GM23338 (cell line): ENCODE measurements at regions not wholly inside any gene's neighbourhood (a gene's known extent, or its start where the extent isn't known, plus 50 kb on each side); places are given as distances from the start of the nearest gene placed in this dataset.

Experiments
- ATAC-seq: fragments of 200-7000 bp; cut with Tn5 transposase; 3 replicates; pipeline ENCODE4 v1.9.1; 2020
- DNase-seq: peaks from one replicate; pipeline ENCODE4 v3.0.0-alpha.2; 2015; ENCODE audit warnings: low spot score
- H2AFZ ChIP-seq: fragments of 200-600 bp; sonication (generic); 2 replicates; pipeline ENCODE4 v1.8.0; 2016; ENCODE audit warnings: antibody characterized with exemption, mild to moderate bottlenecking, moderate library complexity
- H3F3A ChIP-seq: fragments of 200-600 bp; sonication (generic); replicated peaks from 2 replicates; pipeline ENCODE4 v1.8.0; 2017; ENCODE audit warnings: antibody characterized with exemption, mixed run types, low read depth
- H3K27ac ChIP-seq: fragments of 200-600 bp; sonication (generic); 2 replicates; pipeline ENCODE4 v1.6.1; 2016; ENCODE audit warnings: low read depth
- H3K27me3 ChIP-seq: fragments of 200-600 bp; sonication (generic); 2 replicates; pipeline ENCODE4 v1.8.0; 2016; ENCODE audit warnings: mild to moderate bottlenecking, mixed run types, moderate library complexity; ENCODE audit not compliant: insufficient read depth
- H3K36me3 ChIP-seq: fragments of 200-600 bp; sonication (generic); 2 replicates; pipeline ENCODE4 v1.8.0; 2016; ENCODE audit warnings: mild to moderate bottlenecking; ENCODE audit not compliant: insufficient read depth
- H3K4me1 ChIP-seq: fragments of 200-600 bp; sonication (generic); 2 replicates; pipeline ENCODE4 v1.8.0; 2016; ENCODE audit warnings: mild to moderate bottlenecking, moderate library complexity; ENCODE audit not compliant: insufficient read depth
- H3K4me2 ChIP-seq: fragments of 200-600 bp; sonication (generic); 2 replicates; pipeline ENCODE4 v1.7.1; 2017; ENCODE audit warnings: mixed run types
- H3K4me3 ChIP-seq: fragments of 200-600 bp; sonication (generic); 2 replicates; pipeline ENCODE4 v1.6.1; 2016; ENCODE audit warnings: mixed run types
- H3K79me2 ChIP-seq: fragments of 200-600 bp; sonication (generic); replicated peaks from 2 replicates; pipeline ENCODE4 v1.8.0; 2017; ENCODE audit warnings: mild to moderate bottlenecking; ENCODE audit not compliant: insufficient read depth
- H3K9me2 ChIP-seq: fragments of 200-600 bp; sonication (generic); 2 replicates; pipeline ENCODE4 v1.8.0; 2017; ENCODE audit not compliant: insufficient read depth
- H4K20me1 ChIP-seq: fragments of 200-600 bp; sonication (generic); replicated peaks from 2 replicates; pipeline ENCODE4 v1.8.0; 2017; ENCODE audit warnings: mild to moderate bottlenecking; ENCODE audit not compliant: insufficient read depth
- H3K27ac Mint-ChIP-seq: 2 replicates; pipeline ENCODE4 v1.8.0; 2020; ENCODE audit warnings: inconsistent platforms, mild to moderate bottlenecking, moderate library complexity, mixed read lengths
- H3K27me3 Mint-ChIP-seq: 3 replicates; pipeline ENCODE4 v1.8.0; 2022; ENCODE audit warnings: low read depth, mild to moderate bottlenecking, moderate library complexity, mixed read lengths, inconsistent platforms; ENCODE audit not compliant: insufficient read depth, poor library complexity
- H3K36me3 Mint-ChIP-seq: 3 replicates; pipeline ENCODE4 v1.8.0; 2021; ENCODE audit warnings: low read depth, mild to moderate bottlenecking, inconsistent platforms, moderate library complexity, mixed read lengths
- H3K4me1 Mint-ChIP-seq: 3 replicates; pipeline ENCODE4 v1.8.0; 2020; ENCODE audit warnings: mild to moderate bottlenecking, inconsistent platforms, mixed read lengths
- H3K4me3 Mint-ChIP-seq: 3 replicates; pipeline ENCODE4 v1.8.0; 2021; ENCODE audit warnings: moderate library complexity, mild to moderate bottlenecking, inconsistent platforms, mixed read lengths
- H3K9me3 Mint-ChIP-seq: 3 replicates; pipeline ENCODE4 v1.8.0; 2020; ENCODE audit warnings: moderate library complexity, mild to moderate bottlenecking, inconsistent platforms, mixed read lengths
- CREB1 ChIP-seq: fragments of 250-450 bp; sonication (Bioruptor Pico); IDR thresholded peaks from 2 replicates; pipeline ENCODE4 v1.5.0; 2020; ENCODE audit warnings: low read depth, mild to moderate bottlenecking, moderate library complexity
- ETS1 ChIP-seq: IDR thresholded peaks from 2 replicates; pipeline ENCODE4 v1.6.1; 2016; ENCODE audit warnings: antibody characterized with exemption
- JUNB ChIP-seq: IDR thresholded peaks from one replicate; pipeline ENCODE4 v1.6.1; 2016; ENCODE audit warnings: antibody characterized with exemption; ENCODE audit not compliant: unreplicated experiment
- NANOG ChIP-seq: IDR thresholded peaks from 2 replicates; pipeline ENCODE4 v1.6.1; 2016; ENCODE audit warnings: antibody characterized with exemption, borderline replicate concordance
- STAT1 ChIP-seq: IDR thresholded peaks from one replicate; pipeline ENCODE4 v1.6.1; 2016; ENCODE audit warnings: antibody characterized with exemption; ENCODE audit not compliant: unreplicated experiment
- ZNF114 ChIP-seq: fragments of 250-450 bp; sonication (Bioruptor Pico); IDR thresholded peaks from 2 replicates; pipeline ENCODE4 v1.5.0; 2020; ENCODE audit warnings: mild to moderate bottlenecking, moderate library complexity
- ZNF462 ChIP-seq: fragments of 250-450 bp; sonication (Bioruptor Pico); IDR thresholded peaks from 2 replicates; pipeline ENCODE4 v1.5.0; 2020; ENCODE audit warnings: mild to moderate bottlenecking, moderate library complexity

- no peak for TF ChIP-seq ETS1
- TF ChIP-seq STAT1, result no peak
- no peak for TF ChIP-seq JUNB
These were observed 210.9 kb downstream of the DCDC2C start (continued) for GRCh38 chr2:3914241-3914640.

GRCh38 chr2:3927031-3927430, 223.7 kb downstream of the DCDC2C start:
- DNase-seq (no peak), ATAC-seq (no peak)
- H3K27me3 Mint-ChIP-seq, result peaks cover 5% of the 10 kb centered on the region
- no peak overlapping the region for H3K4me3 Mint-ChIP-seq
- Histone ChIP-seq H3K36me3 (no peaks in the 10 kb centered on the region), H3K4me3 (no peak overlapping the region), H3K9me2 (0 out of 2 replicates have a peak, but pooled peaks cover 3% of the 10 kb centered on the region), H3K79me2 (no peaks in the 10 kb centered on the region), H4K20me1 (no peaks in the 10 kb centered on the region), H2AFZ (no peak overlapping the region), H3K27me3 (no peaks in the 10 kb centered on the region), H3K4me1 (no peaks in the 10 kb centered on the region), H3F3A (no peaks in the 10 kb centered on the region), H3K4me2 (no peak overlapping the region), H3K27ac (no peak overlapping the region)
- no peak for TF ChIP-seq CREB1 (CRISPR knock-in tag)
- no peak for TF ChIP-seq JUNB
- TF ChIP-seq ZNF462, result no peak
- TF ChIP-seq NANOG, result no peak
- TF ChIP-seq ZNF114 (CRISPR knock-in tag), result no peak
- peaks cover 83% of the 10 kb centered on the region for H3K9me3 Mint-ChIP-seq
- no peak overlapping the region for H3K27ac Mint-ChIP-seq
- H3K4me1 Mint-ChIP-seq, result no peaks in the 10 kb centered on the region
- peaks cover 9% of the 10 kb centered on the region; the same call in 2 of the 3 replicates for H3K36me3 Mint-ChIP-seq
